ENCODE measurements at regions not wholly inside any gene's neighbourhood (a gene's known extent, or its start where the extent isn't known, plus 50 kb on each side); places are given as distances from the start of the nearest gene placed in this dataset.

- TF ChIP-seq CTCF (IDR thresholded peaks at IDR 0.05 in 4 of 5, conservative IDR thresholded peaks at IDR 0.05 in 1 of 5), result no peak
- TF ChIP-seq POLR2A (IDR thresholded peaks at IDR 0.05), result no peak
Observed at GRCh38 chr11:134984421-134984820, 572.4 kb upstream of the B3GAT1 start.
